ENCODE measurements at regions not wholly inside any gene's neighbourhood (a gene's known extent, or its start where the extent isn't known, plus 50 kb on each side); places are given as distances from the start of the nearest gene placed in this dataset.

- Histone ChIP-seq H3K36me3 (replicated peaks) (no peaks in the 10 kb centered on the region), H3K4me3 (ENCODE audit: low read depth, low read length) (no peak overlapping the region), H3K27ac (no peak overlapping the region), H3K27me3 (replicated peaks) (no peaks in the 10 kb centered on the region)
- TF ChIP-seq CTCF (IDR thresholded peaks at IDR 0.05; ENCODE audit: low read depth, low read length, missing control alignments): no peak
- in situ Hi-C loops (cut with HindIII; ENCODE audit: low pct_ligation_motif_present, low sequenced_read_pairs): no loop called here
- DNase-seq: no peak
Observed at GRCh38 chr15:35627696-35628095, 81.7 kb upstream of the DPH6 start.

GRCh38 chr15:35629766-35630165, 83.8 kb upstream of the DPH6 start:
- TF ChIP-seq CTCF (IDR thresholded peaks at IDR 0.05; ENCODE audit: low read depth, low read length, missing control alignments): no peak
- H3K27ac ChIP-seq: no peak overlapping the region
- no peak for DNase-seq
- no peaks in the 10 kb centered on the region for H3K27me3 ChIP-seq (replicated peaks)
- no peak overlapping the region for H3K4me3 ChIP-seq (ENCODE audit: low read depth, low read length)
- no peaks in the 10 kb centered on the region for H3K36me3 ChIP-seq (replicated peaks)
- in situ Hi-C loops (cut with HindIII; ENCODE audit: low pct_ligation_motif_present, low sequenced_read_pairs): no loop called here

- TF ChIP-seq CTCF (IDR thresholded peaks at IDR 0.05; ENCODE audit: low read depth, low read length, missing control alignments): no peak
- H3K27me3 ChIP-seq (replicated peaks): no peaks in the 10 kb centered on the region
- H3K27ac ChIP-seq: no peak overlapping the region
- DNase-seq: no peak
- no peaks in the 10 kb centered on the region for H3K36me3 ChIP-seq (replicated peaks)
- in situ Hi-C loops (cut with HindIII; ENCODE audit: low pct_ligation_motif_present, low sequenced_read_pairs): no loop called here
- H3K4me3 ChIP-seq (ENCODE audit: low read depth, low read length): no peak overlapping the region
Observed at GRCh38 chr15:35630532-35630931, 84.6 kb upstream of the DPH6 start.

GRCh38 chr15:35630985-35631384, 85.0 kb upstream of the DPH6 start:
- no peaks in the 10 kb centered on the region for H3K27me3 ChIP-seq (replicated peaks)
- H3K36me3 ChIP-seq (replicated peaks): no peaks in the 10 kb centered on the region
- no peak for TF ChIP-seq CTCF (IDR thresholded peaks at IDR 0.05; ENCODE audit: low read depth, low read length, missing control alignments)
- H3K4me3 ChIP-seq (ENCODE audit: low read depth, low read length): no peak overlapping the region
- no peak overlapping the region for H3K27ac ChIP-seq
- in situ Hi-C loops (cut with HindIII; ENCODE audit: low pct_ligation_motif_present, low sequenced_read_pairs): no loop called here
- no peak for DNase-seq

GRCh38 chr15:35633677-35634076, 87.7 kb upstream of the DPH6 start:
- DNase-seq: no peak
- Histone ChIP-seq H3K36me3 (replicated peaks) (no peaks in the 10 kb centered on the region), H3K4me3 (ENCODE audit: low read depth, low read length) (no peak overlapping the region), H3K27me3 (replicated peaks) (no peaks in the 10 kb centered on the region), H3K27ac (no peak overlapping the region)
- in situ Hi-C loops (cut with HindIII; ENCODE audit: low pct_ligation_motif_present, low sequenced_read_pairs): no loop called here
- TF ChIP-seq CTCF (IDR thresholded peaks at IDR 0.05; ENCODE audit: low read depth, low read length, missing control alignments): no peak

- Histone ChIP-seq H3K4me3 (ENCODE audit: low read depth, low read length) (no peak overlapping the region), H3K27ac (no peak overlapping the region), H3K36me3 (replicated peaks) (no peaks in the 10 kb centered on the region), H3K27me3 (replicated peaks) (no peaks in the 10 kb centered on the region)
- no peak for DNase-seq
- in situ Hi-C loops (cut with HindIII; ENCODE audit: low pct_ligation_motif_present, low sequenced_read_pairs): no loop called here
- TF ChIP-seq CTCF (IDR thresholded peaks at IDR 0.05; ENCODE audit: low read depth, low read length, missing control alignments): no peak
Observed at GRCh38 chr15:35646790-35647189, 100.8 kb upstream of the DPH6 start.

Measured in brain microvascular endothelial cell (primary cell).